GM18511 (cell line): ENCODE measurements at regions not wholly inside any gene's neighbourhood (a gene's known extent, or its start where the extent isn't known, plus 50 kb on each side); places are given as distances from the start of the nearest gene placed in this dataset.
"Not testable (repeated sequence)": the region's sequence is repeated elsewhere in the genome, so short reads cannot be mapped to it uniquely, and the experiment has no call there.

Source experiments
- ATAC-seq: cut with Tn5 transposase; IDR thresholded peaks from one replicate; pipeline ENCODE4 v1.9.1; 2021; ENCODE audit warnings: mild to moderate bottlenecking, moderate library complexity; ENCODE audit not compliant: unreplicated experiment

GRCh38 chr16:85202051-85202601 is 89.9 kb upstream of the CIBAR2 start:
- no peak for ATAC-seq

- ATAC-seq = no peak
Measured at GRCh38 chr16:85202631-85203461, 90.6 kb upstream of the CIBAR2 start.

DNA sequence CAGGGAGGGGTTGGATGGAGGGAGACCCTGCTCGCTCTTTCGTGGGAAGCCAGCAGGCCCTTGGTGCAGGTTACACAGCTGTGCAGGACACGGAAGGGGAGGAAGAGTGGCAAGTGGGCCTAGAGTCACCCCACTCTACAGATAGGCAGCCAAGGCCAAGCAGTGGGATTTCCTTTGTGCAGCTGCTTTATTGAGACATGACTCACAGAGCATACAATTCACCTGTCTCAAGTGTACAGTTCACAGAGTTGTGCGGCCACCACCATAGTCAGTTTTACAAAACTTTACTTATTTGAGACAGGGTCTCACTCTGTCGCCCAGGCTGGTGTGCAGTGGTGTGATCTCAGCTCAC is 91.2 kb upstream of the CIBAR2 start:
- ATAC-seq = no peak

- no peak for ATAC-seq
Measured at GRCh38 chr16:85204242-85205010, 92.2 kb upstream of the CIBAR2 start.

DNA sequence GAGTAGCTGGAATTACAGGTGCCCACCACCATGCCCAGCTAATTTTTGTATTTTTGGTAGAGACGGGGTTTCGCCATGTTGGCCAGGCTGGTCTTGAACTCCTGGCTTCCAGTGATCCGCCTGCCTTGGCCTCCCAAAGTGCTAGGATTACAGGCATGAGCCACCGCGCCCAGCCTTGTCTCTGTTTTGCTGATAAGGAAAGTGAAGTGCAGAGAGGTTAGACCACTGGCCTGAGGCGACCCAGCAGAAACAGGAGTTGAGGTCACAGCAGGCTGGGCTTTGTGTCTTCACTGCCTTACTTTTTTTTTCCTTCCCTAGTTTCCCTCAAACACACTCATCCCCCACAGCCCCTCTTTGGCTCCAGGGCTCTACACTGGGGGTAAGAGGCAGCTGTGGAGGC is 93.0 kb upstream of the CIBAR2 start:
- not testable (repeated sequence) for ATAC-seq

DNA sequence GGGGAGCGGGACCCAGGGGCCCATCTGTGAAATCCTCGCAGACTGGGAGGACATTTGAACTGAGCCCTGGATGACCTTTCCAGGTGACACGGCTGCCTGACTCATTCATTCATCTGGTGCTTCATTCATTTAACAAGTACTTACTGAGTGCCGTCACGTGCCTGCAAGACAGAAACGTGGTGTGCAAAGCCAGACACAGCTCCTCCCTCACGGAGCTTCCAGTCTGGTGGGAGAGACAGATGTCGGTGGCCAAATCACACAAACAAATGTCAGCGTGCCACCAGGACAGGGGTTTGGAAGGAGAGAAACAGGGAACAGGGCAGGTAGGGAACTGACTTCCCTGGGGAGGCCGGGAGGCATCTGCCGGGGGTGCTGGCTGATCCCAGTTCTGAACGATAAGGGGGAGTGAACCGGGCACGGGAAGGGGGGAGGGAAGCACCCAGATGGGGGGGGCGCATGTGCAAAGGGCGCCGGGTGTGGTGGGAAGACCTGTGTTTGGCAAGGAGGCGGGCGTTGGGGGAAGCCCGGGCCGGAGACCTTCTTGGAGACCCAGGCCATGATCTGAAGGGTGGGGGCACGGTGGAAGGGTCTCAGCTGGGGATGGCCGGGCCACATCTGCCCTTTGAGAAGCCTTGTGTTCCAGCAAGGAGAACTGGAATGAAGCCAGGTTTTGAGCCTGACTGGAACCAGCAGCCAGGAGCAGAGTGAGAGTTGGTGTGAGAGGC is 93.6 kb upstream of the CIBAR2 start:
- ATAC-seq = no peak

DNA sequence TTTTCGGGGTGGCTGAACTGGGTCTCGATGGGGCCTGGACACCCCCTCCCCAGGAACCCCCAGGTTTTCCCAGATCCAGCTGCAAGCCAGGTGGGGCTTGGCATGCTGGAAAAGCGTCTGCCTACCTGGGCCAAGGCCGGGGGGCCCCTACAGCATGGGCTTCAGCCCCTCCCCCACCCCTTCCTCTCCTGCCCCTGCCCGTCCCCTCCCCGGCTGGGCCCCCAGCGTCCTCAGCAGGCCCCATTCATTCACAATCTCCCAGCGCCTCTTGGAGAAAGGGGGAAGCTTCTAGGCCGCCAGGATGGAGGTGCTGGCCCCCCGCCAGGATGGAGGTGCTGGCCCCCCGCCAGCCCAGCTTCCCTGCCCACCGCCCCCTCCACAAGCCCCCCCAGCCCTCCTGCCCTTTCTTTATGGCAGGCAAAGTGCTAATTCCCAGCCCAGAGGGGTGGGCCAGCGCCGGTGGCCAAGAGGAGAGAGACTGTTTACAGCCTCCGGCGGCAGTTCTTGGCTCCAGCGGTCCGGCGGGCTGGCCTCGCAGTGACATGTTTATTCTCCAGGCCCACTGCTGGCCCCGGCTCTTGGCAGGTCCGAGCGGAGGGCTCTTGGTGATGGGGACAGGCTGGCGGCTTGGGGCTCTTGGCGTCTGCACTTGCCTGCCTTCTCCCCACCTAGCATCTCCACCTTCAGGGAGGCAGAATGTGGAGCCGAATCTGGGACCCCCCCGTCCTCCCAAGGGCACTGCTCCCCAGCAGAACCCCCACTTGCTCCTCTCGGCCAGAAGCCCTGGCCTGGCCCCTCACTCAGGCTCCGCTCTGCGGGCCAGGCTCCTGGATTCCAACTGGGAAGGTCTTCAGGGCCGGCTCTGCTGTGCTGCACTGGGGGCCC is 94.4 kb upstream of the CIBAR2 start:
- ATAC-seq = no peak

- no peak for ATAC-seq
Measured at GRCh38 chr16:85207357-85207921, 95.2 kb upstream of the CIBAR2 start.

DNA sequence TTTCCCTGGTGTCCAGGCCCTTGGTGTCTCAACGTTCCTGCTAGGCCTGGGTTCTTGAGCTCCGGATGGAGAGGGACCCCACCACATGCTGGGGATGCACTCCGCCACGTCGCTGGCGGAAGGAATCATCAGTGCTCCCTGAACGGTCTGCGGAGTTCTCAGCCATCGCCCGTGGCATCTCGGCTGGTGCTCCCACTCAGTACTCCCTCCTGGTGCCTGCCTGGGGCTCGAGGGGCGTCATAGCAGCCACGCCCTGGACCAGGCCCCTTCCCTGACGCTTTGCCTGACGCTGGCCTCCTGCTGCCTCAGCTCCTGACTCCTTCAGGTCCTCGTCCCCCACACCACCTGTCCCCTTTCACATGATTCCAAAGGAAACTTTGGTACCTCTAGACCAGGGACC is 95.9 kb upstream of the CIBAR2 start:
- no peak for ATAC-seq

- ATAC-seq = no peak
Measured at GRCh38 chr16:85208643-85209520, 96.6 kb upstream of the CIBAR2 start.

DNA sequence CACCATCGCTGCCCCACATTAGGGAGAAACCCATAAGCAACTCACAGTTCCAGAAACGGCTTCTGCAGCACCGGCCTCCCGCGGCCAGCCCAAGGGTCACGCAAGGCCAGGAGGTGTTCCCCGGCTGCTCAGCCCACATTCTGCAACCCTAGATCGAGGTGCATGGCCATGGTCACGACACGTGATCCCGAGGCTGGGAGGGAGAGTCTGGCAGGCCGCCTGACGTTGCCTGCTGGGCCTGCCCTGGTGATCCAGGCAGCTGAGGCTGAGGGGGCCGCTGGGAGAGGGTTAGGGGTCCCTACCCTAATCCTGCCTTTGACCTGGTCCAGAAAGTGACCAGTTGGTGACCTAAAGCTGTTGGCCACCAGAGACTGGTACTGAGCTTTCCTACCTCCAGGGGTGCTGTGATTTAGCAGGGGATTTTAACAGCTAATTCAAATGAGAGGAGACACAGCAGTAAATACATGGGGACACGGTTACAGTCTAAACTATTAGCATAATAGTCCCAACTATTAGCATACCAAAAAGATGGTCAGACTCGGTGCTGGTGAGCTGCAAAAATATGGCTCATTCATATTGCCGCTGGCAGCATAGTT is 97.4 kb upstream of the CIBAR2 start:
- ATAC-seq = no peak

DNA sequence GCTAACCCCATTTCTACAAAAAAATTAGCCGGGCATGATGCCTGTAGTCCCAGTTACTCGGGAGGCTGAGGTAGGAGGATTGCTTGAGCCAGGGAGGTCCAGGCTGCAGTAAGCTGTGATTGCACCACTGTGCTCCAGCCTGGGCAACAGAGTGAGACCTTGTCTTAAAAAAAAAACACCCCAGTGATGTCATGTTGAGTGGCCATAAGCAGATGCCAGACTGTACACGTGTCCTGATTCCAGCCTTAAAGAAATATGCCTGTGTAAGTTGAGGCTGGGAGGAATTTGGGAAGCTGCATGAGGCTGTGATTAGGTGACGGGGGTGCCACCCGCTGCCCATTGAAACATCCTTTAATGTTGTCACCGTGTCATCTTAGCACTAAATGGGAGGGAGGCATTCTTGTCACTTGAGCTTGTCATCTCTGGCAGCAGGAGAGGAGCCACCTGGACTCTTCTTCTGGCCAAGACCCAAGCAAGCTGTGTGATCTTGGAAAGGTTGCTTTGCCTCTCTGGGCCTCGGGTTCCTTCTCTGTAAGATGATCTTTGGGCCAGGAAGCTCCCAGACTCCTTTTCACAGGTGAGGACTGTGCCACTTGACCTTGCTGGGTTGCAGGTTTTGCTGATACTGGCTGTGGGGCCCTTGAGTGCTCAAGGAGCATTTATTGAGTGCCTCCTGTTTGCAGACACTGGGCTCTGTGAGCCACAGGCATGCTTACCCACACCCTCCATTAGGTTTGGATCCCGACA is 98.3 kb upstream of the CIBAR2 start:
- ATAC-seq = no peak

GRCh38 chr16:85211271-85211801 is 99.1 kb upstream of the CIBAR2 start:
- no peak for ATAC-seq

GRCh38 chr16:85213926-85214675 is 101.8 kb upstream of the CIBAR2 start:
- ATAC-seq = no peak

- no peak for ATAC-seq
Measured at GRCh38 chr16:85215478-85216118, 103.3 kb upstream of the CIBAR2 start.

DNA sequence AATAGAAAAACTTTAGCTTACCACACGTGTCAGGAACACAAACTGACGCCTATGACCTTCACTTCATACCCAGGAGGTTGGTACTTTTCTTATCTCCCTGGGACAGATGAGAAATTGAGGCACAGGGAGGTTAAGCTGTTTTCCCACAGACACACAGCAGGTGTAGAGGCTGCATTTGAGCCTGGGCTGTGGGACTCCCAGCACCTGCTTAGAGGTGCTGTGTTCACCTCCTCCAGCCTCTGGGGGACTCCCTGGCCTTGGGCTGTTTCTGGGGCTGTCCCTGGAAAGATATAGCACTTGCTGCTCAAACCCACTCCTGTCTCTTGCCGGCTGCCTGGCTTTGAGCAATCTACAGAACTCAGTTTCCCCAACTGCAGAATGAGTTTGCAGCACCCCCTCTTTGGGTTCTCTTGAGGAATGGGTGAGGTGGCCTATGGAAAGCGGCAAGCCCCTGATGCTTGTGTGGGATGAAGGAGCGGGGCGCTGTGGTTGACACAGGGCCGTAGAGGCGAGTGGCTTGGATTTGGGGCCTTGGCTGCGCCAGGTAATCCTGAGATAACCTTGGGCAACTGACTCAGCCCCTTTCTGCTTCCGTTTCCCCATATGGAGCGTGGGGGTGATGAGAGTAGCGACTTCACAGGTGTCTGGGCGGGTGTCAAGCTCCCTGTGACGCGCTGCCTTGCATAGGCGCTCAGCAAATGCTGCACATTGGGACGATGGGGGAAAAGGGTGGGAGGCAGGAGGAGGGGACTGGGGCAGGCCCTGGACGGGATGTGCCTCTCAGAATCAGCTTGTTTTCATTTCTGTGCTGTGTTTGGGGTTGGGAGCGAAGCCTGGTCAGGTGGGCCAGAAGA is 104.5 kb upstream of the CIBAR2 start:
- ATAC-seq = no peak
